ENCODE measurements at regions not wholly inside any gene's neighbourhood (a gene's known extent, or its start where the extent isn't known, plus 50 kb on each side); places are given as distances from the start of the nearest gene placed in this dataset.

DNA sequence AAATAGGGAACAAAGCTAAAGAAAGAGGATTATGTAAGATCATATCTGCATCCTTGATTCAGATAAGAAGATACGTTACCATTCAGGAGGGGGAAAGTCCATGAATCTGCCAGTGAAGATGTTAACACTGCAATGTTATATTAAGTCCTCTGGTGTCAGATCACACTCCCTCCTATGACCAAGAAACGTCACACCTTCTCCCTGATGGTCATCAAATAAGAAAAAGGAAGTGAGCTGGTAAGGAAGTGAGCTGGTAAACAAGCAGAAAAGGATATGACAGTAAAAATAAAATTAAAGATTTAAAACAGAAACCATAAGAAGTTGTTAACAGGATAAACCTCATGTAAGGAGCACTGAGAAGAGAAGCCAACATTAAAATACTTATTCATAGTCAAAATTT is 340.2 kb downstream of the SEC23A start:
- no peaks in the 10 kb centered on the region for H3K4me1 ChIP-seq
- intact Hi-C loops (cut with DNase I), result no loop called here
- H3K9me3 ChIP-seq, result peaks cover 0 to 12% of the 10 kb centered on the region in 2 donors
- TF ChIP-seq, protein P1, sequence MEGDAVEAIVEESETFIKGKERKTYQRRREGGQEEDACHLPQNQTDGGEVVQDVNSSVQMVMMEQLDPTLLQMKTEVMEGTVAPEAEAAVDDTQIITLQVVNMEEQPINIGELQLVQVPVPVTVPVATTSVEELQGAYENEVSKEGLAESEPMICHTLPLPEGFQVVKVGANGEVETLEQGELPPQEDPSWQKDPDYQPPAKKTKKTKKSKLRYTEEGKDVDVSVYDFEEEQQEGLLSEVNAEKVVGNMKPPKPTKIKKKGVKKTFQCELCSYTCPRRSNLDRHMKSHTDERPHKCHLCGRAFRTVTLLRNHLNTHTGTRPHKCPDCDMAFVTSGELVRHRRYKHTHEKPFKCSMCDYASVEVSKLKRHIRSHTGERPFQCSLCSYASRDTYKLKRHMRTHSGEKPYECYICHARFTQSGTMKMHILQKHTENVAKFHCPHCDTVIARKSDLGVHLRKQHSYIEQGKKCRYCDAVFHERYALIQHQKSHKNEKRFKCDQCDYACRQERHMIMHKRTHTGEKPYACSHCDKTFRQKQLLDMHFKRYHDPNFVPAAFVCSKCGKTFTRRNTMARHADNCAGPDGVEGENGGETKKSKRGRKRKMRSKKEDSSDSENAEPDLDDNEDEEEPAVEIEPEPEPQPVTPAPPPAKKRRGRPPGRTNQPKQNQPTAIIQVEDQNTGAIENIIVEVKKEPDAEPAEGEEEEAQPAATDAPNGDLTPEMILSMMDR (IDR thresholded peaks at IDR 0.05), result no peak
- no peaks in the 10 kb centered on the region for H3K27me3 ChIP-seq
- no peak for DNase-seq
- no peak for ATAC-seq
- H3K4me3 ChIP-seq, result no peak overlapping the region
- no peak overlapping the region for H3K27ac ChIP-seq
- no peaks in the 10 kb centered on the region for H3K36me3 ChIP-seq

DNA sequence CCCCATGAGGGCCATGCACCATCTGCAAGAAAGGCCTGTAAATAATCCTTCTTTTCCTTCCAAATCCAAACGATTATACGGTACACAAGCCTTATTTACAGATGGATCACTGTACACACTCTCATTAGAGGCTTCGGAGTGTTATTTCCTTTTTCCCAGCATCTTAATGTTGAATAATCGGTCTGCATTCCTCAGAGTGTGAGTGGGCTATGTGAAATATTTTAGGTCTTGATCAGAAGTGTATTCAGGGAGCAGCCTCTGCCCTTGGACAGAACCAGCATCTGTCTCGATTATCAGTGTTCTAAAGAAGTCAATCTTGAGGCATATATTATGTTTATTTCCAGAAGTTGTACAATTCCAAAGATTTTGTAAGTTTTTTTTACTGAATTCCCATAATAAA is 340.6 kb downstream of the SEC23A start:
- Histone ChIP-seq H3K27me3 (no peaks in the 10 kb centered on the region), H3K4me1 (no peaks in the 10 kb centered on the region), H3K4me3 (no peak overlapping the region), H3K36me3 (no peaks in the 10 kb centered on the region), H3K9me3 (peaks cover 0 to 12% of the 10 kb centered on the region in 2 donors), H3K27ac (no peak overlapping the region)
- DNase-seq (no peak), ATAC-seq (no peak)
- intact Hi-C loops (cut with DNase I), result no loop called here
- TF ChIP-seq, protein P1 (IDR thresholded peaks at IDR 0.05), result no peak

DNA sequence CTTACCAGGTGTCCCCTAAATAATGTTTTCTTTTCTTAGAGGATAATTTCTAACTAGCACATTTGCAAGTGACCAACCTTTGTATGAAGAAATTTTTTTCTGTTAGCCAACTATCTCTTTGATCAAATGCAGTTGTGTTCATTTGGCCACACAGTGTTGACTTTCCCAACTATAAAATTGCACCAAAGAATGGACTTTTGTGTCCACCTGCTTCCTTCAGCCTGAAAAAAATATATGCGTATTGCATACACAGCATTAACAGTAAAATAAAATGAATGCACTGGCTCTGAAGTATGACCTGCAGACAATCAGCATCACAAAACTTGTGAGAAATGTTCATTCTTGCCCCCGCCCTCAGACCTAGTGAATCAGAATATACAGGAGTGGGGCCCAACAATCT is 342.0 kb downstream of the SEC23A start:
- Histone ChIP-seq H3K4me1 (no peaks in the 10 kb centered on the region), H3K36me3 (no peaks in the 10 kb centered on the region), H3K27ac (no peak overlapping the region), H3K9me3 (peaks cover 0 to 12% of the 10 kb centered on the region in 2 donors), H3K27me3 (no peaks in the 10 kb centered on the region), H3K4me3 (no peak overlapping the region)
- TF ChIP-seq, protein P1 (IDR thresholded peaks at IDR 0.05), result no peak
- intact Hi-C loops (cut with DNase I), result no loop called here
- ATAC-seq (no peak), DNase-seq (no peak)

DNA sequence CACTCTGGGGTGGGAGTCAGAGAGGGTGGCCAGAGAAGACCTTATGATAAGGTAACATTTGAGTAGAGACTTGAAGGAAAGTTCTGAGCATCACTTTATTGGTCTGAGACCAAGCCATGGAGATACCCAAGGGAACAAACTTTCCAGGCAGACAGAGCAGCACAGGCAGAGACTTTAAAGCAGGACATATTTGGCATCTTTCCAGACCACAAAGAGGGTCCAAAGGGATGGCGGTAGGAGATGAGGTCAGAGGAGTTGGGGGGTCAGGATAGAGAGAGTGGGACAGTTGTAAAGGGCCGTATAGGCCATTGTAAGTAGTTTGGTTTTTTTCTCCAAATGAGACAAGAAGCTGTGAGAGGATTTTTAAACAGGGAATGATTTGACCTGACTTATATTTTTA is 344.4 kb downstream of the SEC23A start:
- TF ChIP-seq, protein P1 (IDR thresholded peaks at IDR 0.05), result no peak
- no peak overlapping the region for H3K4me3 ChIP-seq
- H3K4me1 ChIP-seq, result no peaks in the 10 kb centered on the region
- H3K36me3 ChIP-seq, result no peaks in the 10 kb centered on the region
- peaks cover 0 to 3% of the 10 kb centered on the region in 2 donors for H3K9me3 ChIP-seq
- no peak for ATAC-seq
- no peak for DNase-seq
- H3K27ac ChIP-seq, result no peak overlapping the region
- intact Hi-C loops (cut with DNase I), result no loop called here
- no peaks in the 10 kb centered on the region for H3K27me3 ChIP-seq

DNA sequence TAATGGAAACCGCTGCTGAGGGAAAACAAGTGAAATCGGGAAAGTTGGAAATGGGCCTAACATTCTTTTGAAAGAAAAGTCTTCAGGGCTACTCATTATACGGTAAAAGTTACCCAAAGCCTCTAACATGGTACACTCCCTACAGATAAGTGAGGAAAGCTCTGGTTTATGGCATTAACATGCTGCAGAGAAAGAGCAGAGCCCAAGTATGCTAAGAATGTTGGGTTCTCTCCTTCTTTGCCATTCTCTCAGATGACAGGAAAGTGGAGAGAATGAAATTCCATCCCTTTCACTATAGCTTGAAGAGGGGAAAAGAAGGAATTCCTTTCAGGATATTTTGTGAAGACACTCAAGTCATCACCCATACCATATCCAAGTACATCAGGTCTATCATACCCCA is 348.0 kb downstream of the SEC23A start:
- no peaks in the 10 kb centered on the region for H3K36me3 ChIP-seq
- H3K4me1 ChIP-seq, result no peaks in the 10 kb centered on the region
- DNase-seq (no peak), ATAC-seq (no peak)
- no peak overlapping the region for H3K27ac ChIP-seq
- H3K4me3 ChIP-seq, result no peak overlapping the region
- intact Hi-C loops (cut with DNase I), result no loop called here
- H3K27me3 ChIP-seq, result no peaks in the 10 kb centered on the region
- TF ChIP-seq, protein P1 (IDR thresholded peaks at IDR 0.05), result no peak
- H3K9me3 ChIP-seq, result peaks cover 0 to 3% of the 10 kb centered on the region in 2 donors

Measured in left lung (tissue), 4 donors.